ENCODE measurements at regions not wholly inside any gene's neighbourhood (a gene's known extent, or its start where the extent isn't known, plus 50 kb on each side); places are given as distances from the start of the nearest gene placed in this dataset.

DNA sequence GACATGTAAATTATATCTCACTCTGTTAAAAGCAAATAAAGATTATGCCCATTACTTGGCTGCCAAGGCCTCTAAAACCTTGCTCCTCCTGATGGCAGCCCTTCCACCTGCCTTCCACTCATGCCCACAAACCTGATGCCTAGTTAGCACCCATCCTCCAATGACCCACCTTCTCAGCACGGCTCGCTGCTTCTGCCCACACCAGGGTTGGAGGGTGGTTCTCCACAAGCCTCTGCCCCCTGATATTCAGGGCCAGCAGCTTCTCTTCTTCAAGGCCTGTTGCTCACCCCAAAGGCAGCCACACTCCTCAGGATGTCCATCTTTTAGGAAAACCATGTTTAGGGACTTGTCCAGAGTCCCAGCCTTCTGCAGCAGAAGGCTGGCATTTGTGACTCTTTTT lies 263.4 kb upstream of the TLE3 start:
- DNase-seq (ENCODE audit: extremely low spot score, unreplicated experiment), result peak; percentile 27
- Mint-ChIP-seq H3K4me3 (no peak overlapping the region), H3K27me3 (peaks cover 18% of the 10 kb centered on the region), H3K36me3 (no peaks in the 10 kb centered on the region), H3K9me3 (no peaks in the 10 kb centered on the region), H3K4me1 (ENCODE audit: unreplicated experiment) (peaks cover 8% of the 10 kb centered on the region), H3K27ac (no peak overlapping the region)
- TF ChIP-seq, protein P1, sequence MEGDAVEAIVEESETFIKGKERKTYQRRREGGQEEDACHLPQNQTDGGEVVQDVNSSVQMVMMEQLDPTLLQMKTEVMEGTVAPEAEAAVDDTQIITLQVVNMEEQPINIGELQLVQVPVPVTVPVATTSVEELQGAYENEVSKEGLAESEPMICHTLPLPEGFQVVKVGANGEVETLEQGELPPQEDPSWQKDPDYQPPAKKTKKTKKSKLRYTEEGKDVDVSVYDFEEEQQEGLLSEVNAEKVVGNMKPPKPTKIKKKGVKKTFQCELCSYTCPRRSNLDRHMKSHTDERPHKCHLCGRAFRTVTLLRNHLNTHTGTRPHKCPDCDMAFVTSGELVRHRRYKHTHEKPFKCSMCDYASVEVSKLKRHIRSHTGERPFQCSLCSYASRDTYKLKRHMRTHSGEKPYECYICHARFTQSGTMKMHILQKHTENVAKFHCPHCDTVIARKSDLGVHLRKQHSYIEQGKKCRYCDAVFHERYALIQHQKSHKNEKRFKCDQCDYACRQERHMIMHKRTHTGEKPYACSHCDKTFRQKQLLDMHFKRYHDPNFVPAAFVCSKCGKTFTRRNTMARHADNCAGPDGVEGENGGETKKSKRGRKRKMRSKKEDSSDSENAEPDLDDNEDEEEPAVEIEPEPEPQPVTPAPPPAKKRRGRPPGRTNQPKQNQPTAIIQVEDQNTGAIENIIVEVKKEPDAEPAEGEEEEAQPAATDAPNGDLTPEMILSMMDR (conservative IDR thresholded peaks at IDR 0.05), result no peak

DNA sequence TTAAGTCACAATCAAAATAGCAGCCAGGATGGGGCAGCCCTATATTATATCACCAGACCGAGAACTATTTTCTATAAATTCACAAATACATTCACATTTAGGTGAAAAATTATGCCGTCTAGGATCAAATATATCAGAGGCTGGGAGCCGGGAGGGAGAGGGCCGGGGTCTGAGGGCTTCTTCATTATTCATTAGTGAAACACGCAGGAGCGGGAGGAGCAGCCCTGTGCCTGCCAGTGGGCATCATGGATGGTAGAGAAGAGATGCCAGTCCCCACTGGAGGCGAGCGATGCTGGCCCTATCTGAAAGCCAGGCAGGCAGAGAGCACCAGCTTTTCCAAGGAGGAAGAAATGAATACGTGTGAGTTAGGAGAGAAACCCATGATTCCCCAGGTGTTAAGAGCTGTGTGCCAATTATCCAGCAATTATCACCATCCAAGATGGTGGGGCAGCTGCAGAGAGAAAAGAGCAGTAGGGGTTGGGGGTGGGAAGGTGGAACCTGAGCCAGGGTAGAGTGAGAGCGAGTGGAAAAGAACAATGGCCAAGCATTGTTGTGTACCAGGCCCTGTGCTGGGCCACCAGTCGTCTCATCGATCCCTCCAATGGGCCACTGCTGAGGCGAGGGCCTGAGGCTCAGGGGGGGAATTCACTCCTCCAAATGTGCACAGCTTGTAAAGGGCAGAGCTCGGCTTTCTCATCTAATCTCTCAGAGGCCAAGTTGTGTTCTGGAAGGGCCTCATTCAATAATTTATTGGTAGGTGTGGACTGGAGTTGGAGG lies 261.3 kb upstream of the TLE3 start:
- H3K4me1 Mint-ChIP-seq (ENCODE audit: unreplicated experiment), result peaks cover 13% of the 10 kb centered on the region
- H3K27ac Mint-ChIP-seq, result no peak overlapping the region
- H3K9me3 Mint-ChIP-seq, result no peaks in the 10 kb centered on the region
- peak; percentile 58 for DNase-seq (ENCODE audit: extremely low spot score, unreplicated experiment)
- H3K4me3 Mint-ChIP-seq, result no peak overlapping the region
- TF ChIP-seq, protein P1 (conservative IDR thresholded peaks at IDR 0.05), result no peak
- H3K36me3 Mint-ChIP-seq, result no peaks in the 10 kb centered on the region
- peaks cover 29% of the 10 kb centered on the region for H3K27me3 Mint-ChIP-seq

DNA sequence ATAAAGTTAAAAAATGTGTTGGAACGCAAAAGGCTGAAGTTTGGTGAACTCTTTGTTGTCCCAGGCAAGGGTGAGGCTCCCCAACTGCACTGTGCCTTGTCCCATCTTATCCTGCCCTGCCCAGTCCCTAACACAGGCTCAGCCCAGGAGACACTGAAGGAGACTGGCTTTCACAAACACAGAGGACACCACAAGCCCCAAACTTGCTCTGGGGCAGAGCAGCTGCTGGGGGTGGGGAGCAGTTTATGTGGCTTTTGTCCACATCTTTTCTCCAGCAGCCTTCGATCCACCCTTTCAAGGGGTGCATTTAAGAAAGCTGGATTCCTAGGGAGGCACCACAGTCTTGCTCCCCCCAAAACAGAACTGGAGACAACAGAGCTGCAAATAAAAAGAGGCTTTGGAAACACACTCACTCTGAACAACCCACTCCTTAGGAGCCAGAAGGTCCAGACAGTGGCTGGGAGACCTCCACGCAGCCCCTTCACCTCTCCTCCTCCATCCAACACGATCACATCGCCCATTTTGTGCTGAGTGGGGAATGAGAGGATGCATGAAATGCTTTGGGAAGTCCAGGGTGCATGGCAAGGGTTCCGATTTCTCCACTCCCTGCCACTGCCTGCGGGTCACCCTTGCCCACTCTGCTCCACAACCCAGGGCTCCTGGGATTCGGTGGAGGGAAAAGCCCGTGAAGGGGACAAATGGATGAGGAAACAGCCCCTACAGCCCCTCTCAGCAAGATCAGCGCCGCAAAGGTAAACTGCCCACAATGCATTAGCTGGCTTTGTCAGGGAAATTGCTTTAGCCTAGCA lies 260.5 kb upstream of the TLE3 start:
- Mint-ChIP-seq H3K27me3 (peaks cover 29% of the 10 kb centered on the region), H3K4me1 (ENCODE audit: unreplicated experiment) (peaks cover 13% of the 10 kb centered on the region), H3K27ac (no peak overlapping the region), H3K9me3 (no peaks in the 10 kb centered on the region), H3K4me3 (no peak overlapping the region), H3K36me3 (no peaks in the 10 kb centered on the region)
- TF ChIP-seq, protein P1 (conservative IDR thresholded peaks at IDR 0.05), result no peak
- DNase-seq (ENCODE audit: extremely low spot score, unreplicated experiment), result peak; percentile 50

DNA sequence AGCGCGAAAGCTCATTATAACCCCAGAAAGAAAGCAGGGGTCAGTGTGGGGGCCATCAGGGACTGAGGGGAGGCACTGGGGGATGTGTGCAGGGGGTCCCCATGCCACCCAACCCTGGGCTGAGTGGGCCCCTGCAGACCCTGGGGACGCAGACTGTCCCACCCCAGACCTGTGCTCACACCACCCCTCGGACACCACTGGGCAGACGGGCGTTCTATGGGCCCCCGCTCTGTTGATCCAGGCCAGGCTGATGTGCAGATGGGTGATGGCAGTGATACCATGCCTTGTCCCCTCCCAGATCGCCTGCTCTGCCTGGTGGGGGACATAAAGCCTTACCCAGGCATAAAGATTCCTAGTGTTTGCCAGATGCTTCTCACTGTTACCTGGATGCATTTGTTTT lies 259.7 kb upstream of the TLE3 start:
- H3K4me1 Mint-ChIP-seq (ENCODE audit: unreplicated experiment), result peaks cover 13% of the 10 kb centered on the region
- TF ChIP-seq, protein P1 (conservative IDR thresholded peaks at IDR 0.05), result no peak
- H3K36me3 Mint-ChIP-seq, result no peaks in the 10 kb centered on the region
- H3K27ac Mint-ChIP-seq, result no peak overlapping the region
- peak; percentile 56 for DNase-seq (ENCODE audit: extremely low spot score, unreplicated experiment)
- H3K27me3 Mint-ChIP-seq, result peaks cover 36% of the 10 kb centered on the region
- no peak overlapping the region for H3K4me3 Mint-ChIP-seq
- H3K9me3 Mint-ChIP-seq, result no peaks in the 10 kb centered on the region

DNA sequence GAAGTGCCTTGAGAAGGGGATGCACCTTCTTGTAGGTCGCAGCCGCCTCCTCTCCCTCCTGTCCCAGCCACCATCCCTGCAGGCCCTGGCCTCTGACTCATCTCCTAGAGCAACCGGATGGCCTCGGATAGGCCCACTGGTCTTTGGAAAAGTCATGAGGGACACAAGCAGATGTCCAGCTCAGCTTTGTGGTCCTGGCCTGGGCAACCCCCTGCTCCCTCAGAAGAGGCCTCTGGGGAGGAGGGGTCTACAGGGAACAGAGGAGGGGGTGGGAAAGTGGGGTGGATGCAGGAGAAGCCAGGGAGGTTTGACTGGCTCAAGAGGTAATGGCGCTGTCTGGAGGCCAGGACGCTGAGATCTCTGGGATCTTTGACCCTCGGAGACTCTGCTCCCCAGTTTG lies 259.2 kb upstream of the TLE3 start:
- DNase-seq (ENCODE audit: extremely low spot score, unreplicated experiment), result peak; percentile 49
- Mint-ChIP-seq H3K9me3 (no peaks in the 10 kb centered on the region), H3K27ac (no peak overlapping the region), H3K4me1 (ENCODE audit: unreplicated experiment) (peaks cover 13% of the 10 kb centered on the region), H3K4me3 (no peak overlapping the region), H3K27me3 (peaks cover 38% of the 10 kb centered on the region), H3K36me3 (no peaks in the 10 kb centered on the region)
- TF ChIP-seq, protein P1 (conservative IDR thresholded peaks at IDR 0.05), result no peak
